ENCODE measurements at regions not wholly inside any gene's neighbourhood (a gene's known extent, or its start where the extent isn't known, plus 50 kb on each side); places are given as distances from the start of the nearest gene placed in this dataset.
"Not testable (repeated sequence)": the region's sequence is repeated elsewhere in the genome, so short reads cannot be mapped to it uniquely, and the experiment has no call there.

- not testable (repeated sequence) for H3K4me1 Mint-ChIP-seq (ENCODE audit: low read depth); H3K4me3 Mint-ChIP-seq; H3K36me3 Mint-ChIP-seq (ENCODE audit: low read depth); H3K27ac Mint-ChIP-seq; DNase-seq (ENCODE audit: low spot score); H3K27me3 Mint-ChIP-seq (ENCODE audit: low read depth)
- H3K9me3 Mint-ChIP-seq = peaks cover 33% of the 10 kb centered on the region
These were observed 482.7 kb downstream of the CNTN3 start for GRCh38 chr3:74131546-74132328.

- no peaks in the 10 kb centered on the region for H3K27me3 Mint-ChIP-seq (ENCODE audit: low read depth)
- no peaks in the 10 kb centered on the region for H3K4me1 Mint-ChIP-seq (ENCODE audit: low read depth)
These were observed 484.8 kb downstream of the CNTN3 start for GRCh38 chr3:74129611-74130010.

GRCh38 chr3:74129056-74129455, 485.4 kb downstream of the CNTN3 start:
- DNase-seq (ENCODE audit: low spot score) = no peak
- no peaks in the 10 kb centered on the region for H3K27me3 Mint-ChIP-seq (ENCODE audit: low read depth)
- H3K9me3 Mint-ChIP-seq = peaks cover 33% of the 10 kb centered on the region
- no peaks in the 10 kb centered on the region for H3K36me3 Mint-ChIP-seq (ENCODE audit: low read depth)
- no peak overlapping the region for H3K27ac Mint-ChIP-seq
- no peak overlapping the region for H3K4me3 Mint-ChIP-seq
- no peaks in the 10 kb centered on the region for H3K4me1 Mint-ChIP-seq (ENCODE audit: low read depth)

More at GRCh38 chr3:74129611-74130010, 484.8 kb downstream of the CNTN3 start:
- peaks cover 37% of the 10 kb centered on the region for H3K9me3 Mint-ChIP-seq
- no peak for DNase-seq (ENCODE audit: low spot score)
- H3K36me3 Mint-ChIP-seq (ENCODE audit: low read depth) = no peaks in the 10 kb centered on the region
- H3K27ac Mint-ChIP-seq = no peak overlapping the region
- no peak overlapping the region for H3K4me3 Mint-ChIP-seq

- peaks cover 27% of the 10 kb centered on the region for H3K9me3 Mint-ChIP-seq
- H3K4me3 Mint-ChIP-seq = no peak overlapping the region
- DNase-seq (ENCODE audit: low spot score) = no peak
- H3K4me1 Mint-ChIP-seq (ENCODE audit: low read depth) = no peaks in the 10 kb centered on the region
- H3K27ac Mint-ChIP-seq = no peak overlapping the region
- no peaks in the 10 kb centered on the region for H3K27me3 Mint-ChIP-seq (ENCODE audit: low read depth)
- H3K36me3 Mint-ChIP-seq (ENCODE audit: low read depth) = no peaks in the 10 kb centered on the region
These were observed 487.2 kb downstream of the CNTN3 start for GRCh38 chr3:74127256-74127655.

- H3K9me3 Mint-ChIP-seq = peaks cover 21% of the 10 kb centered on the region
- H3K4me1 Mint-ChIP-seq (ENCODE audit: low read depth) = no peaks in the 10 kb centered on the region
- no peak for DNase-seq (ENCODE audit: low spot score)
- no peaks in the 10 kb centered on the region for H3K27me3 Mint-ChIP-seq (ENCODE audit: low read depth)
- H3K36me3 Mint-ChIP-seq (ENCODE audit: low read depth) = no peaks in the 10 kb centered on the region
- no peak overlapping the region for H3K27ac Mint-ChIP-seq
- no peak overlapping the region for H3K4me3 Mint-ChIP-seq
These were observed 489.7 kb downstream of the CNTN3 start for GRCh38 chr3:74124782-74125181.

GRCh38 chr3:74122281-74122680, 492.2 kb downstream of the CNTN3 start:
- H3K36me3 Mint-ChIP-seq (ENCODE audit: low read depth) = no peaks in the 10 kb centered on the region

GRCh38 chr3:74121761-74122160, 492.7 kb downstream of the CNTN3 start:
- Mint-ChIP-seq H3K4me3 (no peak overlapping the region), H3K36me3 (ENCODE audit: low read depth) (no peaks in the 10 kb centered on the region), H3K27ac (no peak overlapping the region), H3K9me3 (peaks cover 25% of the 10 kb centered on the region), H3K27me3 (ENCODE audit: low read depth) (no peaks in the 10 kb centered on the region), H3K4me1 (ENCODE audit: low read depth) (no peaks in the 10 kb centered on the region)
- no peak for DNase-seq (ENCODE audit: low spot score)

More at GRCh38 chr3:74122281-74122680, 492.2 kb downstream of the CNTN3 start:
- Mint-ChIP-seq H3K27me3 (ENCODE audit: low read depth) (no peaks in the 10 kb centered on the region), H3K4me3 (no peak overlapping the region), H3K27ac (no peak overlapping the region), H3K4me1 (ENCODE audit: low read depth) (no peaks in the 10 kb centered on the region), H3K9me3 (peaks cover 21% of the 10 kb centered on the region)
- DNase-seq (ENCODE audit: low spot score) = no peak

GRCh38 chr3:74119221-74119620, 494.5 kb upstream of the PDZRN3 start:
- H3K9me3 Mint-ChIP-seq = peaks cover 31% of the 10 kb centered on the region
- DNase-seq (ENCODE audit: low spot score) = no peak
- no peaks in the 10 kb centered on the region for H3K36me3 Mint-ChIP-seq (ENCODE audit: low read depth)
- H3K4me1 Mint-ChIP-seq (ENCODE audit: low read depth) = no peaks in the 10 kb centered on the region
- H3K27ac Mint-ChIP-seq = no peak overlapping the region
- H3K27me3 Mint-ChIP-seq (ENCODE audit: low read depth) = no peaks in the 10 kb centered on the region
- H3K4me3 Mint-ChIP-seq = no peak overlapping the region

GRCh38 chr3:74115906-74116305, 491.2 kb upstream of the PDZRN3 start:
- Mint-ChIP-seq H3K4me1 (ENCODE audit: low read depth) (no peaks in the 10 kb centered on the region), H3K36me3 (ENCODE audit: low read depth) (no peaks in the 10 kb centered on the region), H3K27me3 (ENCODE audit: low read depth) (no peaks in the 10 kb centered on the region), H3K9me3 (peaks cover 29% of the 10 kb centered on the region), H3K4me3 (no peak overlapping the region), H3K27ac (no peak overlapping the region)
- DNase-seq (ENCODE audit: low spot score) = no peak

GRCh38 chr3:74107451-74107850, 482.7 kb upstream of the PDZRN3 start:
- no peak for DNase-seq (ENCODE audit: low spot score)
- peaks cover 2% of the 10 kb centered on the region for H3K9me3 Mint-ChIP-seq
- H3K4me1 Mint-ChIP-seq (ENCODE audit: low read depth) = no peaks in the 10 kb centered on the region
- no peaks in the 10 kb centered on the region for H3K36me3 Mint-ChIP-seq (ENCODE audit: low read depth)
- no peak overlapping the region for H3K4me3 Mint-ChIP-seq
- H3K27me3 Mint-ChIP-seq (ENCODE audit: low read depth) = no peaks in the 10 kb centered on the region
- H3K27ac Mint-ChIP-seq = no peak overlapping the region

GRCh38 chr3:74106925-74107324, 482.2 kb upstream of the PDZRN3 start:
- H3K27me3 Mint-ChIP-seq (ENCODE audit: low read depth) = no peaks in the 10 kb centered on the region
- DNase-seq (ENCODE audit: low spot score) = no peak
- H3K4me3 Mint-ChIP-seq = no peak overlapping the region
- no peaks in the 10 kb centered on the region for H3K4me1 Mint-ChIP-seq (ENCODE audit: low read depth)
- H3K9me3 Mint-ChIP-seq = no peaks in the 10 kb centered on the region
- H3K27ac Mint-ChIP-seq = no peak overlapping the region
- no peaks in the 10 kb centered on the region for H3K36me3 Mint-ChIP-seq (ENCODE audit: low read depth)

GRCh38 chr3:74091204-74091603, 466.5 kb upstream of the PDZRN3 start:
- H3K36me3 Mint-ChIP-seq (ENCODE audit: low read depth) = no peaks in the 10 kb centered on the region
- no peak overlapping the region for H3K4me3 Mint-ChIP-seq
- H3K4me1 Mint-ChIP-seq (ENCODE audit: low read depth) = no peaks in the 10 kb centered on the region
- no peak overlapping the region for H3K27ac Mint-ChIP-seq
- H3K9me3 Mint-ChIP-seq = peaks cover 4% of the 10 kb centered on the region
- DNase-seq (ENCODE audit: low spot score) = no peak
- no peaks in the 10 kb centered on the region for H3K27me3 Mint-ChIP-seq (ENCODE audit: low read depth)

- Mint-ChIP-seq H3K9me3 (peaks cover 9% of the 10 kb centered on the region), H3K36me3 (ENCODE audit: low read depth) (no peaks in the 10 kb centered on the region), H3K27me3 (ENCODE audit: low read depth) (no peaks in the 10 kb centered on the region), H3K4me1 (ENCODE audit: low read depth) (no peaks in the 10 kb centered on the region), H3K4me3 (no peak overlapping the region), H3K27ac (no peak overlapping the region)
- no peak for DNase-seq (ENCODE audit: low spot score)
These were observed 465.1 kb upstream of the PDZRN3 start for GRCh38 chr3:74089814-74090213.

GRCh38 chr3:74080056-74080461, 455.3 kb upstream of the PDZRN3 start:
- no peaks in the 10 kb centered on the region for H3K36me3 Mint-ChIP-seq (ENCODE audit: low read depth)
- peaks cover 5% of the 10 kb centered on the region for H3K9me3 Mint-ChIP-seq
- H3K4me1 Mint-ChIP-seq (ENCODE audit: low read depth) = no peaks in the 10 kb centered on the region
- H3K27ac Mint-ChIP-seq = no peak overlapping the region
- H3K4me3 Mint-ChIP-seq = no peak overlapping the region
- no peaks in the 10 kb centered on the region for H3K27me3 Mint-ChIP-seq (ENCODE audit: low read depth)
- no peak for DNase-seq (ENCODE audit: low spot score)

GRCh38 chr3:74075241-74075640, 450.5 kb upstream of the PDZRN3 start:
- DNase-seq (ENCODE audit: low spot score) = no peak
- H3K9me3 Mint-ChIP-seq = peaks cover 14% of the 10 kb centered on the region
- H3K4me1 Mint-ChIP-seq (ENCODE audit: low read depth) = no peaks in the 10 kb centered on the region
- H3K4me3 Mint-ChIP-seq = no peak overlapping the region
- H3K27me3 Mint-ChIP-seq (ENCODE audit: low read depth) = no peaks in the 10 kb centered on the region
- no peaks in the 10 kb centered on the region for H3K36me3 Mint-ChIP-seq (ENCODE audit: low read depth)
- no peak overlapping the region for H3K27ac Mint-ChIP-seq

All from T-helper 2 cell treated with Interferon-gamma antibody and Interleukin-4, amounts not matched to agents 5 μg/mL and 100 μg/mL, for 36 hours (primary cell).